H1 (cell line): ENCODE measurements at regions not wholly inside any gene's neighbourhood (a gene's known extent, or its start where the extent isn't known, plus 50 kb on each side); places are given as distances from the start of the nearest gene placed in this dataset.

Experiments
- CTCF ChIA-PET: fragments of 300-600 bp; sonication (Branson Sonifier 250); formaldehyde crosslinking; loops from one replicate; lab custom pipeline; 2021; ENCODE audit not compliant: partially characterized antibody; lab: Charles Lee
- POLR2A ChIA-PET: fragments of 300-600 bp; sonication (Branson Sonifier 250); formaldehyde crosslinking; loops from one replicate; lab custom pipeline; 2021; ENCODE audit warnings: inconsistent platforms; ENCODE audit not compliant: partially characterized antibody; lab: Charles Lee
- DNase-seq, 2 experiments: peaks; one replicate each; pipeline versions ENCODE4 v3.0.0 to v3.0.0-alpha.2; 2010 to 2022; ENCODE audit warnings: low spot score in 2 of 2, low read depth in 1 of 2, mixed read lengths in 1 of 2
- FAIRE-seq: peaks from 2 replicates; lab custom pipeline; 2011; peaks lifted over from hg19 to GRCh38; lab: Jason Lieb, UNC
- H2AFZ ChIP-seq: 2 replicates; pipeline ENCODE4 v1.8.1; 2012; ENCODE audit warnings: low read length, inconsistent platforms
- H2AK5ac ChIP-seq: 2 replicates; pipeline ENCODE4 v1.6.1; 2013; ENCODE audit warnings: low read depth, low read length
- H2BK120ac ChIP-seq: replicated peaks from 2 replicates; pipeline ENCODE3; 2013; ENCODE audit warnings: low read depth, low read length, inconsistent platforms
- H2BK12ac ChIP-seq: 2 replicates; pipeline ENCODE4 v1.6.1; 2013; ENCODE audit warnings: low read depth, low read length
- H2BK15ac ChIP-seq: 2 replicates; pipeline ENCODE4 v1.6.1; 2013; ENCODE audit warnings: low read length
- H2BK20ac ChIP-seq: 2 replicates; pipeline ENCODE4 v1.6.1; 2013; ENCODE audit warnings: low read length
- H2BK5ac ChIP-seq: 2 replicates; pipeline ENCODE4 v1.6.1; 2013; ENCODE audit warnings: low read depth, low read length
- H3K14ac ChIP-seq: 2 replicates; pipeline ENCODE4 v1.6.1; 2013; ENCODE audit warnings: inconsistent platforms; ENCODE audit not compliant: insufficient read length
- H3K18ac ChIP-seq: 2 replicates; pipeline ENCODE4 v1.6.1; 2013; ENCODE audit warnings: low read length; ENCODE audit errors: extremely low read depth
- H3K23ac ChIP-seq: 2 replicates; pipeline ENCODE4 v1.6.1; 2013; ENCODE audit warnings: inconsistent platforms; ENCODE audit not compliant: insufficient read length
- H3K23me2 ChIP-seq: 2 replicates; pipeline ENCODE4 v1.6.1; 2013; ENCODE audit warnings: low read depth, low read length
- H3K27ac ChIP-seq: 2 replicates; pipeline ENCODE4 v1.6.1; 2011; ENCODE audit warnings: low read depth, low read length, inconsistent platforms
- H3K27me3 ChIP-seq, 4 experiments: replicated peaks in 1 of 4; 1 replicate in 1 of 4; 2 replicates in 3 of 4; pipeline versions ENCODE4 v1.6.1 to v1.8.1; 2011 to 2013; ENCODE audit warnings: low read length in 3 of 4, mild to moderate bottlenecking in 3 of 4, inconsistent platforms in 2 of 4, mixed read lengths in 2 of 4, moderate library complexity in 1 of 4; ENCODE audit not compliant: control insufficient read depth in 3 of 4, insufficient read depth in 3 of 4; ENCODE audit errors: extremely low read depth in 1 of 4
- H3K36me3 ChIP-seq, 4 experiments: 2 replicates each; pipeline versions ENCODE4 v1.6.1 to v1.8.1; 2011 to 2013; ENCODE audit warnings: mild to moderate bottlenecking in 4 of 4, low read length in 3 of 4, moderate library complexity in 2 of 4, control low read depth in 1 of 4, inconsistent platforms in 1 of 4; ENCODE audit not compliant: insufficient read depth in 4 of 4, control insufficient read depth in 2 of 4
- H3K4ac ChIP-seq: replicated peaks from 2 replicates; pipeline ENCODE3; 2013; ENCODE audit warnings: low read length, low read depth, mixed read lengths, inconsistent platforms; ENCODE audit not compliant: insufficient read length
- H3K4me1 ChIP-seq, 4 experiments: replicated peaks in 1 of 4; 1 replicate in 1 of 4; 2 replicates in 3 of 4; pipeline versions ENCODE4 v1.6.1 to v1.8.1; 2011 to 2013; ENCODE audit warnings: low read length in 3 of 4, inconsistent platforms in 2 of 4, mixed read lengths in 1 of 4; ENCODE audit not compliant: insufficient read depth in 4 of 4, control insufficient read depth in 3 of 4
- H3K4me2 ChIP-seq, 2 experiments: 2 replicates each; pipeline versions ENCODE4 v1.6.1 to v1.8.1; 2011 to 2013; ENCODE audit warnings: low read depth in 2 of 2, low read length in 2 of 2, control low read depth in 1 of 2, inconsistent platforms in 1 of 2, mild to moderate bottlenecking in 1 of 2; ENCODE audit not compliant: insufficient read depth in 1 of 2
- H3K4me3 ChIP-seq, 4 experiments: fragments of 200-600, 300-600 bp in 1 of 4; sonication (generic), shearing (Covaris generic), sonication (Bioruptor Twin) in 1 of 4; 2 replicates each; pipeline versions ENCODE4 v1.5.1 to v1.8.1; 2011 to 2016; ENCODE audit warnings: low read length in 4 of 4, low read depth in 3 of 4, control low read depth in 2 of 4, inconsistent platforms in 2 of 4, mild to moderate bottlenecking in 2 of 4, mixed read lengths in 1 of 4, moderate library complexity in 1 of 4; ENCODE audit not compliant: insufficient read depth in 2 of 4; ENCODE audit errors: extremely low read depth in 1 of 4
- H3K56ac ChIP-seq: replicated peaks from 2 replicates; pipeline ENCODE3; 2013; ENCODE audit warnings: low read depth, mild to moderate bottlenecking, mixed read lengths, low read length, inconsistent platforms; ENCODE audit not compliant: insufficient read length
- H3K79me1 ChIP-seq: 2 replicates; pipeline ENCODE4 v1.6.1; 2013; ENCODE audit warnings: low read depth, low read length, control low read depth
- H3K79me2 ChIP-seq, 2 experiments: 2 replicates each; pipeline versions ENCODE4 v1.6.1 to v1.8.1; 2012 to 2013; ENCODE audit warnings: low read length in 2 of 2, mild to moderate bottlenecking in 2 of 2, inconsistent platforms in 1 of 2; ENCODE audit not compliant: insufficient read depth in 2 of 2, control insufficient read depth in 1 of 2
- H3K9ac ChIP-seq, 4 experiments: replicated peaks in 1 of 4; 1 replicate in 1 of 4; 2 replicates in 3 of 4; pipeline versions ENCODE4 v1.6.1 to v1.8.1; 2011 to 2013; ENCODE audit warnings: low read depth in 3 of 4, low read length in 3 of 4, control low read depth in 2 of 4, mild to moderate bottlenecking in 2 of 4, moderate library complexity in 2 of 4, inconsistent platforms in 1 of 4; ENCODE audit errors: extremely low read depth in 1 of 4
- H3K9me3 ChIP-seq, 2 experiments: 2 replicates each; pipeline versions ENCODE4 v1.6.1 to v1.8.1; 2012 to 2013; ENCODE audit warnings: mild to moderate bottlenecking in 2 of 2, moderate library complexity in 2 of 2, control low read depth in 1 of 2, inconsistent platforms in 1 of 2, low read depth in 1 of 2, low read length in 1 of 2, mixed read lengths in 1 of 2; ENCODE audit not compliant: insufficient read depth in 2 of 2
- H4K20me1 ChIP-seq, 2 experiments: replicated peaks in 1 of 2; 2 replicates each; pipeline versions ENCODE3 to v1.8.1; 2011 to 2013; ENCODE audit warnings: inconsistent platforms in 2 of 2, low read length in 2 of 2, mild to moderate bottlenecking in 1 of 2; ENCODE audit not compliant: insufficient read depth in 2 of 2, control insufficient read depth in 1 of 2
- H4K5ac ChIP-seq: 2 replicates; pipeline ENCODE4 v1.6.1; 2013; ENCODE audit warnings: low read length, low read depth, mixed read lengths, inconsistent platforms; ENCODE audit not compliant: insufficient read length
- H4K8ac ChIP-seq: 2 replicates; pipeline ENCODE4 v1.8.0; 2013; ENCODE audit warnings: mild to moderate bottlenecking, moderate library complexity, low read length, inconsistent platforms; ENCODE audit not compliant: insufficient read depth; ENCODE audit errors: extremely low read depth
- H4K91ac ChIP-seq: replicated peaks from 2 replicates; pipeline ENCODE3; 2013; ENCODE audit warnings: low read length, mixed read lengths, inconsistent platforms; ENCODE audit not compliant: insufficient read length
- ATF2 ChIP-seq: IDR thresholded peaks from 2 replicates; pipeline ENCODE4 v1.6.1; 2012; ENCODE audit warnings: low read length, inconsistent platforms
- CBX5 ChIP-seq: fragments of 300-800, 300-1000 bp; sonication (generic); IDR thresholded peaks from 2 replicates; pipeline ENCODE4 v1.7.1; 2016; ENCODE audit warnings: antibody characterized with exemption, low read length, low read depth
- EP300 ChIP-seq, 2 experiments: IDR thresholded peaks; 1 replicate in 1 of 2; 2 replicates in 1 of 2; pipeline ENCODE4 v1.6.1; 2011 to 2012; ENCODE audit warnings: low read depth in 2 of 2, low read length in 2 of 2, mild to moderate bottlenecking in 2 of 2, borderline replicate concordance in 1 of 2, inconsistent platforms in 1 of 2, moderate library complexity in 1 of 2
- MAFK ChIP-seq: IDR thresholded peaks from 2 replicates; pipeline ENCODE4 v1.6.1; 2012; ENCODE audit warnings: low read depth, mild to moderate bottlenecking, improper control_type of control experiment, low read length
- POLR2AphosphoS5 ChIP-seq: IDR thresholded peaks from 2 replicates; pipeline ENCODE4 v1.6.1; 2011; ENCODE audit warnings: low read depth, low read length
- SP1 ChIP-seq: IDR thresholded peaks from 2 replicates; pipeline ENCODE4 v1.6.1; 2011; ENCODE audit warnings: low read depth, low read length
- SP2 ChIP-seq: IDR thresholded peaks from 2 replicates; pipeline ENCODE4 v1.6.1; 2012; ENCODE audit warnings: mild to moderate bottlenecking, low read length, inconsistent platforms
- TAF1 ChIP-seq: IDR thresholded peaks from 2 replicates; pipeline ENCODE4 v1.6.1; 2011; ENCODE audit warnings: mild to moderate bottlenecking, low read depth, low read length

DNA sequence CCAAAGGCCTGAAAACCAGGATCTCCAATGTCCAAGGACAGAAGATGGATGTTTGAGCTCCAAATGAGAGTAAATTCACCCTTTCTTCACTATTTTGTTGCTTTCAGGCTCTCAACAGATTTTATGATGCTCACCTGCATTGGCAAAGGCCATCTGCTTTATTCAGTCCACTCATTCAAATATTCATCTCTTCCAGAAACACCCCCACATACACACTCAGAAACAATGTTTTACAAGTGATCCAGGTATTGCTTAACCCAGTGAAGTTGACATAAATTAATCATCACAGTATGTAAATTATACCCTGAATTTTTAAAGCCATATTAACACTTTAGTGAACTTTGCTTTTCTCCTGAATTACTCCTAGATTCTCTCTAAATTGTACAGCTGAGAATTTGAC is 63.3 kb downstream of the DUSP6 start:
- no peaks in the 10 kb centered on the region for H3K23me2 ChIP-seq
- H3K4me1 ChIP-seq, result no peaks in the 10 kb centered on the region
- H2AFZ ChIP-seq, result no peak overlapping the region
- no peak overlapping the region for H3K9ac ChIP-seq
- no peaks in the 10 kb centered on the region for H3K79me1 ChIP-seq
- H2AK5ac ChIP-seq, result no peak overlapping the region
- no peak overlapping the region for H2BK5ac ChIP-seq
- H3K23ac ChIP-seq, result no peak overlapping the region
- H3K27ac ChIP-seq, result no peak overlapping the region
- no peak overlapping the region for H4K8ac ChIP-seq
- FAIRE-seq, result no peak
- H4K5ac ChIP-seq, result no peak overlapping the region
- H3K79me2 ChIP-seq, result no peaks in the 10 kb centered on the region
- no peak overlapping the region for H3K56ac ChIP-seq
- no peaks in the 10 kb centered on the region for H3K27me3 ChIP-seq
- no peak overlapping the region for H2BK120ac ChIP-seq
- no peak overlapping the region for H3K4me3 ChIP-seq
- TF ChIP-seq MAFK (no peak), ATF2 (no peak), CBX5 (no peak), SP1 (no peak), SP2 (no peak), POLR2AphosphoS5 (no peak), EP300 (IDR thresholded peaks at IDR 0.05; ENCODE audit: borderline replicate concordance in 1 of 2, low read depth in 2 of 2, low read length in 2 of 2) (no peak), TAF1 (no peak)
- H2BK15ac ChIP-seq, result no peak overlapping the region
- ChIA-PET CTCF (no interaction called here), POLR2A (no interaction called here)
- no peak overlapping the region for H2BK20ac ChIP-seq
- H2BK12ac ChIP-seq, result no peak overlapping the region
- H3K4me2 ChIP-seq, result no peak overlapping the region
- H3K14ac ChIP-seq, result no peak overlapping the region
- no peak for DNase-seq
- no peak overlapping the region for H3K4ac ChIP-seq
- H4K20me1 ChIP-seq, result no peaks in the 10 kb centered on the region
- no peak overlapping the region for H3K18ac ChIP-seq
- no peaks in the 10 kb centered on the region for H3K36me3 ChIP-seq
- H4K91ac ChIP-seq, result no peak overlapping the region
- no peaks in the 10 kb centered on the region for H3K9me3 ChIP-seq
